BLaER1 (cell line): ENCODE measurements at regions not wholly inside any gene's neighbourhood (a gene's known extent, or its start where the extent isn't known, plus 50 kb on each side); places are given as distances from the start of the nearest gene placed in this dataset.

ENCODE experiments used
- H3K27ac ChIP-seq: shearing (Covaris generic); formaldehyde crosslinking; 2 replicates; pipeline ENCODE4 v1.8.1; 2022
- H3K27me3 ChIP-seq: shearing (Covaris generic); formaldehyde crosslinking; 2 replicates; pipeline ENCODE4 v1.8.1; 2022
- H3K36me3 ChIP-seq: shearing (Covaris generic); formaldehyde crosslinking; 2 replicates; pipeline ENCODE4 v1.8.1; 2022
- H3K4me1 ChIP-seq: shearing (Covaris generic); formaldehyde crosslinking; 2 replicates; pipeline ENCODE4 v1.8.1; 2022
- H3K4me2 ChIP-seq: shearing (Covaris generic); formaldehyde crosslinking; 2 replicates; pipeline ENCODE4 v1.8.1; 2022
- H3K4me3 ChIP-seq: shearing (Covaris generic); formaldehyde crosslinking; 2 replicates; pipeline ENCODE4 v1.8.1; 2022
- H3K9ac ChIP-seq: shearing (Covaris generic); formaldehyde crosslinking; 2 replicates; pipeline ENCODE4 v1.8.1; 2022
- H3K9me3 ChIP-seq: shearing (Covaris generic); formaldehyde crosslinking; 2 replicates; pipeline ENCODE4 v1.8.1; 2022
- H4K20me1 ChIP-seq: shearing (Covaris generic); formaldehyde crosslinking; 2 replicates; pipeline ENCODE4 v1.8.1; 2022
- Cebpa-rat ChIP-seq: shearing (Covaris generic); IDR thresholded peaks from 2 replicates; pipeline ENCODE4 v1.8.1; 2022

DNA sequence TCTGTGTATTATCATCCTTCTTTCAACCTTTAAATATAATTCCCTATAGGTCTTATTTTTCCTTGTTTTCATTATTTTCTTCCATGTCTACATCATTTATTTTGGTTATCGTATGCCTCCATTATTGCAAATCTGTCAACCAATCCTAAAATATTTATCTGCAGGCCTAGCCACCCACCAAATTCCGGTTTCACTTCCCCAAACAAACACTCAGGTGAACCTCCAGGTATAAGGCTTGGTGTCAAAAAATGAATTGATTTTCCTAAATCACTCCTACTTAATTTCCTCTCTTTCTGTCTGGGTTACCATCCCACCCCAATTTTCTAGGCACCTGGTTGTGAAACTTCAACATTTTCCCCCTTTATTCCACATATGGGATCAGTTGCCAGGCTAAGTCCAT, 111.9 kb upstream of the LINC00305 start:
- H3K9ac ChIP-seq: no peak overlapping the region

DNA sequence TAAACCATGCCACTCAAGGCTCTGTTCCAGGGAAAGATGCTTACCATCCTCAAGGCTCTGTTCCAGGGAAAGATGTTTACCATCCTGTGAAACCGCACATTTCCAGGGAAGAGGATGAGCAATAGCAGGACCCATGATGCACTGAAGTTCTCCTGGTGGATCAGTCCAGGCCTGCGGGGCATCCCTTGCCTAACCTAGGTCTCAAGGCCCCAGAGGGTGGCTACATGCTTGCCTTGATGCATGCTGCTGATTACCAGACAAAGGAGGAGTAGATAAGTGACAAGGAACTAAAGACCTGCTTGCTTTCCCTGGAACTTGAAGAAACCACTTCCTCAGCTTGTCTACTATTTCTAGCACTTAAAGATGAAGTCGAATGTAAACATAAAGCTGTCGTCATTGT, 111.0 kb upstream of the LINC00305 start:
- Histone ChIP-seq H3K9me3 (no peaks in the 10 kb centered on the region), H4K20me1 (no peaks in the 10 kb centered on the region), H3K27ac (no peak overlapping the region), H3K27me3 (no peaks in the 10 kb centered on the region), H3K4me2 (peak overlapping the region; percentile 14; the same call in 1 of the 2 replicates), H3K4me3 (no peak overlapping the region), H3K9ac (no peak overlapping the region), H3K36me3 (no peaks in the 10 kb centered on the region), H3K4me1 (peaks cover 8% of the 10 kb centered on the region)
- no peak for TF ChIP-seq Cebpa-rat

More for the DNA sequence above, 111.9 kb upstream of the LINC00305 start:
- no peaks in the 10 kb centered on the region for H3K36me3 ChIP-seq
- no peaks in the 10 kb centered on the region for H3K27me3 ChIP-seq
- H3K9me3 ChIP-seq: no peaks in the 10 kb centered on the region
- no peak overlapping the region for H3K4me3 ChIP-seq
- no peak for TF ChIP-seq Cebpa-rat
- no peak overlapping the region for H3K4me2 ChIP-seq
- no peaks in the 10 kb centered on the region for H4K20me1 ChIP-seq
- no peak overlapping the region for H3K27ac ChIP-seq
- H3K4me1 ChIP-seq: peaks cover 8% of the 10 kb centered on the region

DNA sequence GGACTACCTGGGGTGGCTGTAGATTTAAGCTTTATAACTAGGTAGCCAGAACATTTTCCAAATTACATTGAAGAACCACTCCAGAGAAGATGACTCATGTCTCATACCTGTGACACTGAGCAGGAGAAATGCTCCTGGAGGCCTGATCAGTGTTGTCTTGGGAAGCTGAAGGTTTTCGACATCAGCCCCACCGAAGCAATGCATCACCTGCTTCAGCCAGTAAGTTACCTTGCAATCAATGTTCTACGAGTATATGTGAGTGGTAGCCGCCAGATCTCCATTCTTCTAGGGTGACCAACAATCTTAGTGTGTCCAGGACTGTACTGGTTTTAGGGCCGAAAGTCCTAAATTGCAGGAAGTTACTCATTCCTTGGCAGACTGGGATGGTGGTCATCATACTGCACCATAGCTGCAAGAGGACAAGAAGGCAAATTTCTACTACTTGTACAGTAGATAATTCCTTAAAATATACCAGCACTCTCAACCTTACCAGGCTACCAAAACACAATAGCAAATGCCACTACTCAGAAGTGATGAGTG, 109.3 kb upstream of the LINC00305 start:
- Histone ChIP-seq H3K4me1 (peaks cover 8% of the 10 kb centered on the region), H3K4me2 (no peak overlapping the region), H3K36me3 (no peaks in the 10 kb centered on the region), H3K9ac (no peak overlapping the region), H3K9me3 (no peaks in the 10 kb centered on the region), H3K4me3 (no peak overlapping the region), H3K27me3 (no peaks in the 10 kb centered on the region), H4K20me1 (no peaks in the 10 kb centered on the region), H3K27ac (no peak overlapping the region)
- TF ChIP-seq Cebpa-rat: no peak

DNA sequence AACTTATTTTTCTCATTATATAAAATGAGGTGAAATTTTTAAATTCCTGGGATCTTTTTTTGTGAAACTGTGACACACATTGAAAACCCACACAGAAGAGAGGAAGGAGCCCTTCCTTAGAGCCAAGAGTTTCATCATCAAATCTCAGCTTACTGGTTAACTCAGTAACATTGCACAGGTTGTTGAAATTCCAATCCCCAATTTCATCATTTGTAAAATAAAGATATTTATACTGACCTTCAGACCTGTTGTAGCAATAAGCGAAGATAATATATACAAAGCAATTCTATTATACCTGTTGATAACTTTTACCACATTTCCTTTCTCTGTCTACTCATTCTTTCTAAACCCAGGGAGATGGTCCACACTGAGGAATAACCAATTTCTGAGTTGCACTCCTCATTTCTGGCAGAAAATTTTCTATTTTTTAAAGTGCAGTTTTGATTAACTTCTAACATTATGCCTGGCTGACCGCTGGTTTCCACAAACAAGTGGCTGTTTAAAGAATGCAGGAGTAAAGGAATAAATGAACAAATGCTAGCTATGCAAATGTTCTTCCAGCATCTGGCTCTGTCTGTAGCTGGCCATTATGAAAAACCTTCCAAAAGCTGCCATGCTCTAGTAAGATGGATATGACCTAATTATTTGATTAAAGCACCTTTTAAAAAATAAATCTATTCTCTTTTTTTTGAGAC, 105.7 kb upstream of the LINC00305 start:
- Histone ChIP-seq H3K4me3 (no peak overlapping the region), H3K27ac (no peak overlapping the region), H3K27me3 (no peaks in the 10 kb centered on the region), H3K9ac (no peak overlapping the region), H3K9me3 (no peaks in the 10 kb centered on the region), H3K36me3 (no peaks in the 10 kb centered on the region), H3K4me2 (no peak overlapping the region), H4K20me1 (no peaks in the 10 kb centered on the region), H3K4me1 (no peaks in the 10 kb centered on the region)
- no peak for TF ChIP-seq Cebpa-rat

DNA sequence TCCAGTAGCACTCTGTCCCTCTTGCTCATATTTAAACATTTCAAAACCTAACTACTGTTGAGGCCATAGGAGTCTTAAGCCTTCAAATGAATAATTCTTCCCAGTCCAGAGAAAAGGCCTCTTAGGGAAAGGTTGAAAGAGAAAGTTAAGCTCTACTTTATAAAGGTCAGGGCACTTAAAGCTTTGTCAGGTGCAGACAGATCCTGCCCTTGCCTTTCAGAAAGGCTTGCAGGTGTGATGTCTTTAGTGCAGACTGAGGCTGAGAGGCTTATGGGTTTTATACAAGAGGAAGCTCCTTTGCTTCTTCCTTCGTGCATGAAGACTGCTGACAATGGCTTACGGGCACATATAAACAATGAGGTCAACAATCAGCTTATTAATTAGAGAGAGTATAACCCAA, 105.0 kb upstream of the LINC00305 start:
- no peak for TF ChIP-seq Cebpa-rat
- no peaks in the 10 kb centered on the region for H3K9me3 ChIP-seq

DNA sequence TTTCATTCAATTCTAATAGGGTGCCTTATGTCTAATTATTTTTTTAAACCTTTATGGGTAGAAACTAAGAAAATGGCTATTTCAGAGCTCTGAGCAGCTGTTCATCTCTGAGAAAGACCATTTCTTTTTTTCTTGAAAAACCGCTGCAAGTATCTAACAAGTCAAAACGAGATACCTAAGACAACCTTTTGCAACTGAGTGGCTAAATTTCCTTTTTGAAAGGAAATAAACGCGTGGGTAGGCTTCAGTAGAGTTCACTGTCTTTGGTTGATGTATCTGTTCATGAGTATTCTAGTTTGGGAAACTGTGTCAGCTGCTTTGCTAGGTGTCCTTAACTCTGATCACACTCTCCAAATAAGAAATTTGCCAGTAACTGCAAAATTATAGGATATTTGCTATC, 104.3 kb upstream of the LINC00305 start:
- Histone ChIP-seq H3K27me3 (no peaks in the 10 kb centered on the region), H3K9me3 (no peaks in the 10 kb centered on the region), H3K27ac (no peak overlapping the region)

More for the DNA sequence above, 105.0 kb upstream of the LINC00305 start:
- Histone ChIP-seq H3K36me3 (no peaks in the 10 kb centered on the region), H3K9ac (no peak overlapping the region), H3K27ac (no peak overlapping the region), H3K27me3 (no peaks in the 10 kb centered on the region), H4K20me1 (no peaks in the 10 kb centered on the region), H3K4me1 (no peaks in the 10 kb centered on the region), H3K4me3 (no peak overlapping the region), H3K4me2 (no peak overlapping the region)

DNA sequence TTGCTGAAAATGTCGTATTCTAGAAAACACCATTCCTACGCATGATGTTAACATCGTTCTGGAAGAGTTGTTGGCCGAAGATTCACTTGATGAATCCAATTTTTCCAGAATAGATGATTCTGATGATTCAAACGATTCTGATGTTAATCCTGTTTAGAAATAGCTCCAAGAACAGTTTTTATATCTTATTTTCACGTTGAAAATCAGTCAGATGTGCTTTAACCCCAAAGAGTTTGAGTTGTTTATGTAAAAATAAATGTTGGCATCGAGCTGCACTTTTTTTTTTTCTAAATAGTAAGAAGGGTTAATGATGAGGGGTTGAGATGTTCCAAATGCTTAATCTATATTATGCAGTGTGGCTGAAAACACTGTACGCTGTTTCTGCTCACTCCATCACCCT, 99.9 kb upstream of the LINC00305 start:
- TF ChIP-seq Cebpa-rat: no peak
- Histone ChIP-seq H3K4me1 (no peaks in the 10 kb centered on the region), H3K36me3 (no peaks in the 10 kb centered on the region), H3K27ac (no peak overlapping the region), H3K9me3 (no peaks in the 10 kb centered on the region), H3K27me3 (no peaks in the 10 kb centered on the region), H3K9ac (no peak overlapping the region), H3K4me2 (no peak overlapping the region), H3K4me3 (no peak overlapping the region), H4K20me1 (no peaks in the 10 kb centered on the region)

More for the DNA sequence above, 104.3 kb upstream of the LINC00305 start:
- Histone ChIP-seq H3K36me3 (no peaks in the 10 kb centered on the region), H3K9ac (no peak overlapping the region), H4K20me1 (no peaks in the 10 kb centered on the region), H3K4me1 (no peaks in the 10 kb centered on the region), H3K4me2 (no peak overlapping the region), H3K4me3 (no peak overlapping the region)
- TF ChIP-seq Cebpa-rat: no peak

DNA sequence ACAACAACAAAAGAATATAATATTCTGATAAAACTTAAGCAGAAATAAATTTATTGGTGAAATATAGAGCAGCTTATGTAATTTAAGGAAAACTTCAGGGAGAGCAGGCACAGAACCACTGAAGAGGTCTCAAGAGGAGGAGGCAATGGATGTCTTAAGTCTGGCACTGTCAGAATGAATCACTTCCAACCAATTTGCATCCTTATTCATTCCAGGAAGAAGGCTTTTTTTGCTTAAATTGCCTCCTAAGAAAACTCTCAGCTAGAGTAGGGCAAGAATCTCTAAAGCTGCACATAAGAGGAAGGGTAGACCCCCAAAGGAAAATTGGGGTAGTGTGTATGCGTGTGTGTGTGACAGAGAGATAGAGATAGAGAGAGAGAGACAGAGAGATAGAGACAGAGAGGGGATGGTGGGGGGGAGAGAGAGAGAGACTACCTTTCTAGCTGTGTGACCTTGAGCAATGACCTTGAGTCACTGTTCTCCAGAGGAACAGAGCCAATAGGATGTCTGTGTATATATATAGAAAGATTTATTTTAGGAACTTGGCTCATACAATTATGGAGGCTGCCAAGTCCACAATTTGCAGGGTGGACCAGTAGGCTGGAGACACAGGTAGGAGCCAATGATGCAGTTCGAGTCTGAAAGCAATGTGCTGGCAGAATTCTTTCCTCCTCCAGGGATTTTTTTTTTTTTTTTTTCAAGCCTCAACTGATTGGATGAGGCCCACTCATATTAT, 96.4 kb upstream of the LINC00305 start:
- Histone ChIP-seq H3K4me3 (no peak overlapping the region), H3K9ac (no peak overlapping the region), H3K9me3 (no peaks in the 10 kb centered on the region), H3K27ac (no peak overlapping the region), H3K4me1 (no peaks in the 10 kb centered on the region), H3K36me3 (no peaks in the 10 kb centered on the region), H4K20me1 (no peaks in the 10 kb centered on the region), H3K4me2 (no peak overlapping the region), H3K27me3 (no peaks in the 10 kb centered on the region)
- TF ChIP-seq Cebpa-rat: no peak

DNA sequence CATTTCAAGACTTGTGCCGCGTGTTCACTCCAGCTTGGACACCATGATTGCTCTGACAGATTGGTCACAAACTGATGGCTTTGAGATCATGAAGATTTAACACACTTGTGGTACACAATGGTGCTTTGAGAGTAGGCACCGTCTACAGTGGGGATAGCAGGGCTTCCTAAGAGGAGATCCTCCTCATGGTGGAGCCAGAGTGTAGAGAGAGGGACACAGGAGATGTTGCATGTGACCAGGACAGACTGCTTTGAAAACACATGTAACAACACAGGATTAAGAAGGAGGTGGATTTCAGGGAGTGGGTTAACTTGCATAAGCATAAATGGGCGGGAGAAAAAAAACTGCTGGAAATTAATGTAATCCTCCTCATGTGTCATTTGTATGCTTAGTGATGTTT, 95.7 kb upstream of the LINC00305 start:
- no peaks in the 10 kb centered on the region for H3K4me1 ChIP-seq
- H3K4me2 ChIP-seq: no peak overlapping the region
- no peaks in the 10 kb centered on the region for H4K20me1 ChIP-seq
- no peak overlapping the region for H3K4me3 ChIP-seq
- H3K27me3 ChIP-seq: no peaks in the 10 kb centered on the region
- no peak overlapping the region for H3K9ac ChIP-seq
- no peak for TF ChIP-seq Cebpa-rat
- no peaks in the 10 kb centered on the region for H3K36me3 ChIP-seq
- H3K27ac ChIP-seq: no peak overlapping the region
- no peaks in the 10 kb centered on the region for H3K9me3 ChIP-seq

DNA sequence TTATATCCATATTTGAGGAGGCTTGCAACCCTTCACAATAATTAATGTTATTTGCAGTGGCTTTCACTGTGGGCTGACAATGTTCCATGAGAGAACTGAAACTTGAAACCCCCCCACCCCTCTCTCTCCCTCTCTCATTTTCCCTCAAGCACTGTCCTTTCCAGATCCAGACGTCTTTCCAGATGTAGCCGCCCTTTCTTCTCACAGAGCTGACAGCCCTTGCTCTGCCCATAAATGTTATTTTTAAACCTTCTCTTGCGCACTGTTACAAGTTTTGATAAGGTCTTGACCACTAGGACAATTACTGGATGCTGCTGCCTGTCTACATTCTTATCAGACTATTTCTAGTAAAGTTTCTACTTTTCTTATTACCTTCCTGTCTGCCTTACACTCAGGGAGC, 91.4 kb upstream of the LINC00305 start:
- no peak overlapping the region for H3K4me3 ChIP-seq
- H3K36me3 ChIP-seq: no peaks in the 10 kb centered on the region
- no peak for TF ChIP-seq Cebpa-rat
- H3K27me3 ChIP-seq: no peaks in the 10 kb centered on the region
- H3K4me1 ChIP-seq: peaks cover 4% of the 10 kb centered on the region; the same call in 1 of the 2 replicates
- no peaks in the 10 kb centered on the region for H4K20me1 ChIP-seq
- no peak overlapping the region for H3K4me2 ChIP-seq
- no peak overlapping the region for H3K9ac ChIP-seq
- H3K9me3 ChIP-seq: no peaks in the 10 kb centered on the region
- no peak overlapping the region for H3K27ac ChIP-seq
